Activated T-helper 1 cell treated with anti-CD3 and anti-CD28 coated beads, Interleukin-2, amount 50 U/mL, for 16 hours (primary cell): ENCODE measurements at regions not wholly inside any gene's neighbourhood (a gene's known extent, or its start where the extent isn't known, plus 50 kb on each side); places are given as distances from the start of the nearest gene placed in this dataset.
"Not testable (repeated sequence)": the region's sequence is repeated elsewhere in the genome, so short reads cannot be mapped to it uniquely, and the experiment has no call there.

Source experiments
- DNase-seq, 2 donors: peaks; one replicate each; pipeline ENCODE4 v3.0.0-alpha.2; 2020; ENCODE audit warnings: low read depth in 1 of 2, low spot score in 1 of 2

DNA sequence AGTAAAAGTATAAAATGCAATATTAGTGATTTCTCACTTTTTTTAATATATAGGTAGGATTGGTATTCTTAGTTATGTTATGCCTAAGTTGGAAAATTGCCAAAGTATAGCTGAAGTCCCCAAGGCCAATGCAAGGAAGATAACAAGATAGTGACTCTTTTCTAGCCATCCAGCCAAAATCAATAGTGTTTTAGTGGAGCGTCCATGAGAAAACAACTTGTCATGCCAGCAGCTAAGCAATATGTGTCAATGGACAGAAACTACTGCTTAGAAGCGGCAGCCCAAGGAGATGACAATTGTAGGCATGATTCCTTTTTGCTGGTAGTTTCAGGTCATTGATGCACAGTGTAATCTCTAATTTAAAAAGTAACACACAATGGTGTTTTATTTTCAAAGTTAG is 1444.6 kb downstream of the SUCLG1 start:
- no peak for DNase-seq

DNA sequence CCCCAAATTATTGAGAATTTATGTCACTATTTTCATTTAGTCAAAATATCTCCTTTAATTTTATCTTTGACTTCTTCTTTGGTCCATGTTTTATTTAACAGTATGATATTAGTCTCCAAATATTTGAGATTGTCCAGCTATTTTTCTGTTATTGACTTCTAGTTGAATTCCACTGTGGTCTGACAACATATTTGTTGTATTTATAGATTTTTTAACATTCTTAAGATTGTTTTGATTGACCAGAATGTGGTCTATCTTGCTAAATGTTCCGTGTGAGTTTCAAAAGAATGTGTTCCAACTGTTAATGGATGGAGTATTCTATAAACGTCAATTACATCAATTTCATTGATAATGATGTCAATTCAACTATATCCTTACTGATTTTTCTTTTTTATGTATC is 1452.1 kb downstream of the SUCLG1 start:
- DNase-seq: no peak

DNA sequence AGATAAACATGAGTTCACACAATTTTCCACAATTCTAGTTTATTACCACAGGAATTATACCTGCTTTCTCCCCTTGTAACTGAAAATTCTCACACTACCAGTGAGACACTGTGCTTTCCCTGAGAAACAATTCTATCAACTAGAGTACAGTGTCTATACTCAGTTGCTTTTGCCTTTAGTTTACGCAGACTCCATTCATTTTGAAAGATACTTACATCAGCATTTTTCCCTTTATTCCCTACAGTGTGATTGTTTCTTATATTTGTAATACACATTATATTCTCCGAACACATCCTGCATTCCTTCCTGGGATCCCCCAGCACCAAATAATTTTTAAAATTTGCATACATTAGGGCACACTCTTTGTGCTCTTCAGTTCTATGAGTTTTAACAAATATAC is 1455.5 kb downstream of the SUCLG1 start:
- no peak for DNase-seq

DNA sequence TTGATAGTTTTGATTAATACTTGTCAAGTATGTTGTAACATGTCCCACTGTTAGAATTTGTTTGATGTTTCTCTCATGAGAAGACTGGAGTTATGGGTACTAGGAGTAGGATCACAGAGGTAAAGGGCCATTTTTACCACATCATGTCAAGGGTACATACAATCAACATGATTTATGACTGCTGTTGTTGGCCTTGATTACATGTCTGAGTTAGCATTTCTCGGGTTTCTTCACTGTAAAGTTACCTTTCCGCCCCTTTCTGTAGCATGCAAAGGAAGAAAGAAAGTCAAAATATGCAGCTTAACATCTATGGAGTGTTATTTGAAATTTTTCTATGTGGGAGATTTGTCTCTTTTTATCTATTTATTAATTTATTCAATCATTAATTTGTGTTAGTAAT is 1456.4 kb downstream of the SUCLG1 start:
- DNase-seq: no peak

DNA sequence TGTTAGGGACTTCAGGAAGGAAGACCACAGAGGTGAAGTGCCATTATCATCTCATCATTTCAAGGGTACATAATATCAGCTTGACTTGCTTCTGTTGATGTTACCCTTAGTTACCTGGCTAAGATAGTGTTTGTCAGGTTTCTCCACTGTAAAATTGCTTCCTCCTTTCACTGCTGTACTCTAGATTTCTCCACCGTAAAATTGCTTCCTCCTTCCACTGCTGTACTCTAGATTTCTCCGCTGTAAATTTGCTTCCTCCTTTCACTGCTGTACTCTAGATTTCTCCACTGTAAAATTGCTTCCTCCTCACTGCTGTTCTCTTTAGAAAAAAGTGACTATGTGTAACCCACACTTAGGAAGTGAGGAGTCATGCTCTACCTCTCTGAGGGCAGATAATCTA is 1460.3 kb downstream of the SUCLG1 start:
- DNase-seq: no peak

DNA sequence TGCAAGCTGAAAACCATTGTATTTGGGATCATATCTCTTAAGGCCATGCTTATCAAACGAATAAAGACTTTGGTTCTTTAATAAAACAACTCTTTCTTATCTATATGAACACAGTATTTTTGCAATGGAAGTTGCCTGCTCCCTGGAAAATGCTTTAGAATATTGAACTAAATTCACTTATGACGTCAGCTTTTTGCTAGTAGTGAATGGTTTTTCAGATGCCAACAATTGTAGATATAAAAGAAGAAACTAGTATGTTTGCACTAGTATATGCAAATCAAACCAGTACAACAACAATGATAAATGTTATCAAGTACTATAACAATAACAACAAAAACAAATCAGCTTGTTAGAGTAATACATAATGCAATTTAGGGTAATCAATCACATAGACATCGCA is 1462.9 kb downstream of the SUCLG1 start:
- DNase-seq: no peak

DNA sequence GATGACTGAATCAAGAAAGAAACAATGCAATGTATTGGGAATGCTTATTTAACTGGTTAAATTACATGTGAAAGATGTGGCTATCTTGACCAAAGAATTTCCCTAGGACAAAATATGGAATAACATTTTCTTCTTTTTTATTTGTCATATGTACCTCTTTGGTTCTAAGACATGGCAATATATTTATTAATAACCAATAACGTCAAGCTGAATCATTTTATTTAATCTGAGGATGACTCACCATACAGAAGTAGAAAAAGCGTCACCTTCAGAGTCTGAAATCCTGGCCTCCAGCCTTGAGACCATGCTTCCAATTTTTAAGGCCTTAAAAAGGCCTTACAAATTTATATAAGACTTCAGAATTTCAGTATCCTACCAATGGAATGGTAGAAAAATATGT is 1464.9 kb downstream of the SUCLG1 start:
- no peak for DNase-seq

DNA sequence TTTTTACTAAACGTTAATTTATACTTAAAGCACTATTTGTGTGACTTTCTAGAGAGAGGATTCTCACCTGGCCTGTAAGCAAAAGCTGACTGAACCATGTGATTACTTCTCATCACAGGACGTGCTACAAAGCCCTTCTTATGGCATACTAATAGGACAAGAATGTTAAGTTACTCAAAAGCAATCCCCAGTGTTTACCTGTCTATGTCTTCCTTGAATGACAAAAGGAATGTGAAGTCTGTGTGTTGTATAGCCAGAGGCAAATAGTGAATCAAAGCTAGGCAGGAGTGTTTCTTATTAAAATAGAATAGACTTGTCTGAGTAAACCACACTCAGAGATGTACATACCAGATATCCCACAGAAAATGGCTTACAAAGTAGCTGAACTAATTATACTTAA is 1465.5 kb downstream of the SUCLG1 start:
- DNase-seq: no peak

DNA sequence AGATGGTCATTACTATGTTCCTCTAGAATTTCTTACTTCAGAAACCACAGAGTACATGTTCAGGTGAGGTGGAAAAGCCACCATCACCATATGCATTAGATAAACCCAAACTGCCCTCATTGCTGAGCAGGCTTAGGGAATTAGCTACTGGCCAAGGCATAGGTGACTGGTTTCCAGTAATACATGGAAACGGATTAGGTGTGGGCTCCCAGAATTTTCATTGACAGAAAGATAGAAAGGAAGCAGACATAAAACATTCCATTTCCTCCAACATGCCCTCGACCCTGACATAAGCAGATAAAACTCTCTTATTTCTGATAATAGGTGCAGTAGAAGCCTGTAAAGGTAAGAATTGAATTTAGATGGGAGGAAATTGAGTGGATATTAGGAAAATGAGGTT is 1466.1 kb downstream of the SUCLG1 start:
- no peak for DNase-seq

DNA sequence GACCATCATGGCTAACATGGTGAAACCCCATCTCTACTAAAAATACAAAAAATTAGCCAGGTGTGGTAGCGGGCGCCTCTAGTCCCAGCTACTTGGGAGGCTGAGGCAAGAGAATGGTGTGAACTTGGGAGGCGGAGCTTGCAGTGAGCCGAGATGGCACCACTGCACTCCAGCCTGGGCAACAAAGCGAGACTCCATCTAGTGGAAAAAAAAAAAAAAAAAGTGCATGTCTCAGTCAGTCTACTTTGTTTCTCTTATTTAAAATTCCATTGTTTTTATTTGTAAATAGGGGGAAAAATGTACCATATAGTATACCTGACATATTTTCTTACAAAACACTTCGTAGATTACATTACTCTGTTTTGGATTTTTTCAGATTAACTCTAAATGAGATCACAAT is 1471.4 kb downstream of the SUCLG1 start:
- not testable (repeated sequence) for DNase-seq

DNA sequence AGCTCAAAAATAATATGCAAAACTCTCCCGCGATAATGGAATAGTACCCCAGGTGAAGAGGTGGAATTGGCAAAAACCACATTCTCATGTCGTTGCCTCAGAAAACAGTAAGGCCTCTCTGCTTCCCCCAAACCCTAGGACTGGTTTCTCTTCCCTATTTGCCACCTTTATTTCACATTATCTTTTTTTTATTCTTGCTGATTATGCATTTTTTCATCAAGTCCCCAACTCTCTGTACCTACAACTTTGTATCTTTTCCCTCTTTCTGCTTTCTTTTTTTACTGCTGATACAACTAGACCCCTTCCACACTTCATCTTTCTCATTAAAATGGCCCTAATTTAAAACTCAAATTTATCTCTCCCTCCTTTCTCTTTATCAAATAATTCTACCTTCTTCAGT is 1472.2 kb downstream of the SUCLG1 start:
- DNase-seq: no peak

DNA sequence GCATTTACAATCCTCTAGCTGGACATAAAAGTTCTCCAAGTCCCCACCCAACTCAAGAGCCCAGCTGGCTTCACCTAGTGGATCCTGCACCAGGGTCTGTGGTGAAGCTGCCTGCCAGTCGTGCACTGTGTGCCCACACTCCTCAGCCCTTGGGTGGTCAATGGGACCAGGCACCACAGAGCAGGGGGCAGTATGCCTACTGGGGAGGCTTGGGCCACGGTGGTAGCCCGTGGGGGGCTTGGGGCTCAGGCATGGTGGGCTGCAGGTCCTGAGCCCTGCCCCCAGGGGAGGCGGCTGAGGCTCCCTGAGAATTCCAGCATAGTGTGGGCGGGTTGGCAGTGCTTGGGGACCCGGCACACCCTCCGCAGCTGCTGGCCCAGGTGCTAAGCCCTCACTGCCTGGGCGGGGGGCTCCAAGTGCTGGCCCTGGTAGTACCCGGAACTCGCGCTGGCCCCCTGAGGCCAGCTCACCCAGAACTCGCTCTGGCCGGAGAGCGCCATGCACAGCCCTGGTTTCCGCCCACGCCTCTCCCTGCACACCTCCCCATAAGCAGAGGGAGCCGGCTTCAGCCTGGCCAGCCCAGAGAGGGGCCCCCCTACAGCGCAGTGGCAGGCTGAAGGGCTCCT is 1473.4 kb downstream of the SUCLG1 start:
- DNase-seq: no peak

DNA sequence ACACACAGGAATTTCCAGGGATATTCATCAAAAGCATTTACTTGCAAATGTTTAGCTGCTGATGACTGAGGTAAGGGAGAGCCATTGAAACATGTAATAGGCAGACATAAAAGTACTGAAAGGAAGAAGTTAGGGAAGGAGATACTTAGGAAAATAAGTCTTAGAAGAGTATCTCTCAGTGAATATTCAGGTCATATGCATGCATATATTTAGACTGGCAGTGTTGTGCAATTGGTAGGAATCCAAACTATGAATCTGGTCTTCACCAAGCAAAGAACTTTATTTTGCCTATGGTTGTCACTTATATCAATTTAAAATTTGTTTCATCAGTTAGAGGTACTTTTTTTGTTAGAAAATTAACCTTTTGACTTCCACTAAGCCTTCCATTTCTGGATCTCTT is 1490.7 kb downstream of the SUCLG1 start:
- DNase-seq: no peak

DNA sequence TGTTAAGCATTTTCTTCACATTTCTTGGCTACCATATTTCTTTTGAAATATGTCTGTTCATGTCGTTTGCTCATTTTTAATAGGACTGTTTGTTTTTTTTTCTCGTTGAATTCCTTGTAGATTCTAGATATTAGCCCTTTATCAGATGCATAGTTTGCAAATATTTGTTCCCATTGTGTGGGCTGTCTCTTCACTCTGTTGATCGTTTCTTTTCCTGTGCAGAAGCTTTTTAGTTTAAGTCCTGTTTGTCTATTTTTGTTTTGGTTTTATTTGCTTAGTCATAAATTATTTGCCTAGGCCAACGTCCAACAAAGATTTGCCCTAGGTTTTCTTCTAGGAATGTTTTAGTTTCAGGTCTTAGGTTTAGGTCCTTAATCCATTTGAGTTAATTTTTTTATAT is 1494.7 kb downstream of the SUCLG1 start:
- DNase-seq: no peak

DNA sequence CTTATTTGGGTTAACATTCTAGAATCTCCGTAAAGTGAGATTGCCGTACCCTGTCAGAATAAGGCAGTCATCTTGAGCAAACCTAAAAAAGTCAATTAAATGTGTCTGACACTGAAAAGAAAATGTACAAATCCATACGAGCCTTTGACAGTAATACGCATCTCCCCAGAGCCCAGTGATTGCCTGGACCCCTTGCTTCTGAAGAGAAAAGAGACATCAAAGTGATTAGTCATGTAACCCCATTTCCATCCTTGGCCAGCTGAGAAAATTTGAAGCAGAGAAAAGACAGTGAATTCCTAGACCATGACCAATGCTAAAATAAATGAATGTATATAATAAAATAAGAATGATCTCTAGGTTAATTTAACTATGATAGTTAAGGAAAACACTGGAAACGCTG is 1499.4 kb downstream of the SUCLG1 start:
- DNase-seq: no peak

DNA sequence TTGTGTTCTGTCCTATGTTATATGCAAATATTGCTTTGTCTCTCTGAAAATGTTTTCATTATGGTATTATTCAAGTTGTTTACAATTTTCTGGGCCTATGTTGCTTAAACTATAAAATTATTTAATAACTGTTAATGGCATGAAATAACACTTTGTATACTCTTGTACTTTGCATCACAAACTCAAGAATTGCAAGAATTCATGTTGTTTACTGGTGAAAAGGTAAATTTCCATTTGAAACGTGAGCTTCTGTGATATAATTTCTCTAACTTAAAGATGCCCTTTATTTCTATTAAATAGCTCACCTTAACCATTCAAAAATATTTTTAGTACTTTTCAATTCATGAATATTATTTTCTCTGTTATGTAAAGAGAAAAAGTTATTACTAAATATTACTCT is 1504.2 kb downstream of the SUCLG1 start:
- no peak for DNase-seq

DNA sequence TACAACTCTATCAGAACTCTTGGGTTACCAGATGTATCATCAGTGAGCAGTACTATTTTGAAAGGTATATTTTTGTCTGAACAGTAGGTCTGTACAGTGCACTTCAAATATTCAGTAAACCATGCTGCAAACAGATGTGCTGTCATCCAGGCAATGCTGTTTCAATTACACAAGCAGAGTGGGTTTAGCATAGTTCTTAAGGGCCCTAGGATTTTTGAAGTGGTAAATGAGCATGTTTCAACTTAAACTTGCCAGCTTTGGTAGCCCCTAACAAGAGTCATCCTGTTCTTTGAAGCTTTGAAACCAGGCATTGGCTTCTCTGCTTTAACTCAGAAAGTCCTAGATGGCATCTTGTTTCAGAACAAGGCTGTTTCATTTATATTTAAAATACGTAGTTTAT is 1519.9 kb downstream of the SUCLG1 start:
- no peak for DNase-seq

DNA sequence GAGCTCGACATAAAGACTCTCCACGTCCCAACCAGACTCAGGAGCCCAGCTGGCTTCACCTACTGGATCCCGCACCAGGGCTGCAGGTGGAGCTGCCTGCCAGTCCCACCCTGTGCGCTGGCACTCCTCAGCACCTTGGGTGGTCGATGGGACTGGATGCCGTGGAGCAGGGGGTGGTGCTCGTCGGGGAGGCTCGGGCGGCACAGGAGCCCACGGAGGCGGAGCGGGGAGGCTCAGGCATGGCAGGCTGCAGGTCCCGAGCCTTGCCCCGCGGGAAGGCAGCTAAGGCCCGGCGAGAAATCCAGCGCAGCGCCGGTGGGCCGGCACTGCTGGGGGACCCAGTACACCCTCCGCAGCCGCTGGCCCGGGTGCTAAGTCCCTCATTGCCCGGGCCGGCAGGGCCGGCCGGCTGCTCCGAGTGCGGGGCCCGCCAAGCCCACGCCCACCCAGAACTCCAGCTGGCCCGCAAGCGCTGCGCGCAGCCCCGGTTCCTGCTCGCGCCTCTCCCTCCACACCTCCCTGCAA is 1520.7 kb downstream of the SUCLG1 start:
- DNase-seq: not testable (repeated sequence)

DNA sequence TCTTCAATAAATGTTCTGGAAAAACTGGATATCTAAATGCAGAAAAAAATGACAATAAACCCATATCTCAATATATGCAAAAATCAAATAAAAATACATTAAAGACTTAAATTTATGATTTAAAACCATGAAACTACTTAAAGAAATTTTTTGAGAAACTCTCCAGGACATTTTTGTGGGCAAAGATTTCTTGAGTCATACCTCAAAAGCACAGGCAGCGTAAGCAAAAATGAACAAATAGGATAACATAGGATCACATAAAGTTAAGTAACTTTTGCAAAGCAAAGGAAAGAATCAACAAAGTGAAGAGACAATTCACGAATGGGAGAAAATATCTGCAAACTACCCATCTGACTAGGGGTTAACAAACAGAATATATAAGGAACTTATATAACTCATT is 1545.5 kb downstream of the SUCLG1 start:
- no peak for DNase-seq

DNA sequence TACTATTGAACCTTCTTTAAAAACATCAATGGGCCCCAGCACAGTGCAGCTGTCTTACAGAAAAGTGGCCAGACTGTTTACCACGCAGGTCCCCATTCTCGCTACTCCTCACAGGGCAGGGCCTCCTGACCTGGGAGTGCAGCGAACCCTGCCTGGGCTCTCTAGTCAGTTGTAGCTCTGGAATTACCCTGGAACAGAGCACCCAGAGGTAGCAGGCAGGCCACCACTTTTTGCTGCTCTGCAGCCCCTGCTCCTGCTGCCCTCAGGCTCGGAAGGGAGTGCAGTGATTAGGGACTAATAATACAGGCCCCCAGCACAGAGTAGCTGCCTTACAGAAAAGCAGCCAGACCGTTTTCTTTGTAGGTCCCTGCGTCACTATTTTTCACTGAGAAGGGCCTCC is 1563.0 kb downstream of the SUCLG1 start:
- DNase-seq: no peak

DNA sequence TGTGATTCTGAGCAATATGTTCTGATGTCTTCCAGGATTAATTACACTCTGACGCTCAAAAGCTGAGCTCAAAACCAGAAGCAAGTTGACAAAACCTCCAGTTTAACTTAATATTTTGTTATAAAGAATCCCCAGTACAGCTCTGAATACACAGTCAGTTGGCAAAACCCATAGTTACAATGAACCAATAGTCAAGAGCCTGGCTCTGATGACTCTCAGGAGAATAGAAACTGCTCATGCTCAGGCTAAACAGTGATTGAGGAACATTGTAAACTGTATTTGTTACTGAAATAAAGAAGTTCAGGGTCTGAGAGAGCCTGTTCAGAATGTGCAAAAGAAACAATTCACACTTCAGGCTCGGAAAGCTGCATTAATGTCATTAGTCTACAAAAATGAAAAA is 1565.9 kb downstream of the SUCLG1 start:
- no peak for DNase-seq

DNA sequence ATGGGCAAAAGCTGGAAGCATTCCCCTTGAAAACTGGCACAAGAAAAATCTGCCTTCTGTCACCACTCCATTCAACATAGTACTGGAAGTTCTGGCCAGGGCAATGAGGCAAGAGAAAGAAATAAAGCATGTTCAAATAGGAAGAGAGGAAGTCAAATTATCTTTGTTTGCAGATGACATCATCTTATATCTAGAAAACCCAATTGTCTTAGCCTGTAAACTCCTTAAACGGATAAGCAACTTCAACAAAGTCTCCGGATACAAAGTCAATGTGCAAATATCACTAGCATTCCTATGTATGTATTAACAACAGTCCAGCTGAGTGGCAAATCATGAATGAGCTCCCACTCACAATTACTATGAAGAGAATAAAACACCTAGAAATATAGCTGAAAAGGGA is 1579.3 kb downstream of the SUCLG1 start:
- DNase-seq: no peak

DNA sequence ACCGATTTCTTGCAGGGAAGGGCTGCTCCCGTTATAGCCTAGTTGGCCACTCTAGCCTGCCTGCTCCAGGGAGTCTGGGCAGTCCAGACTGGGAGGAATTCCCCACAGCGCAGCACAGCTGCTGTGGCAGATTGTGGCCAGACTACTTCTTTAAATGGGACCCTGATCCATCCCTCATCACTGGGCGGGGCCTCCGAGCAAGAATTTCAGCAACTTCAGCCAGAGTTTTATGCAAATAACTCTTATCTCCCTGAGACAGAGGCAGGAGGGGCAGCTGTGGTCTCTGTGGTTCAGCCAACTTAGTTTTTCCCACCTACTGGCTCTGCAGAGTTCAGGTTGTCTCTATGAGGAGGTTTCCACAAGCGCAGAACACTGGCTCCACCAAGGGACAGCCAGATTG is 1583.2 kb downstream of the SUCLG1 start:
- no peak for DNase-seq

DNA sequence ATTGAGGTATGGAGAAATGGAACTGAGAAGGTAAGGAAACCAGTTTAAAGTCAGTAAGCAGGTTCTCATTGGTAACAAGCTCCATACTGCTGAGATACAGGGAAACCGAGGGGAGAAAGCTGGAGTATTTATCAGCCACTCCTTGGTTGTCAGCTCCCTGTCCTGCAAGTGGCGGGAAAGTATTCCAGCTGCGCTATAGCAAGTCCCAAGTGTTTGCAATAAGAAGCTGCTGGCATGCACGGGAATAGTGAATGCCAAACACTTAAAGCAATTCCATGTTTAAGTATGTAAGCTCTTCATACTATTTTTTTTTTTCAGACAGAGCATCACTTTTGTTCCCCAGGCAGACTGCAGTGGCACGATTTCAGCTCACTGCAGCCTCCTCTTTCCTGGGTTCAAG is 1601.1 kb downstream of the SUCLG1 start:
- no peak for DNase-seq
